Kidney (tissue), 13 donors: ENCODE measurements at regions not wholly inside any gene's neighbourhood (a gene's known extent, or its start where the extent isn't known, plus 50 kb on each side); places are given as distances from the start of the nearest gene placed in this dataset.

Experiments used
- DNase-seq, 5 donors: peaks; one replicate each; pipeline ENCODE4 v3.0.0-alpha.2; 2013 to 2020
- FAIRE-seq: peaks from 2 replicates; lab custom pipeline; 2012; peaks lifted over from hg19 to GRCh38; lab: Jason Lieb, UNC
- H3K27ac ChIP-seq, 2 donors: one replicate each; pipeline ENCODE4 v1.7.0; 2013; ENCODE audit warnings: low read depth in 2 of 2, low read length in 2 of 2, inconsistent platforms in 1 of 2
- H3K27me3 ChIP-seq: one replicate; pipeline ENCODE4 v1.7.1; 2013; ENCODE audit warnings: low read length, inconsistent platforms; ENCODE audit not compliant: control insufficient read depth, insufficient read depth
- H3K36me3 ChIP-seq, 3 donors: one replicate each; pipeline versions ENCODE4 v1.7.0 to v1.7.1; 2013; ENCODE audit warnings: low read length in 3 of 3, control low read depth in 1 of 3, inconsistent platforms in 1 of 3; ENCODE audit not compliant: insufficient read depth in 3 of 3, control insufficient read depth in 2 of 3
- H3K4me1 ChIP-seq, 3 donors: one replicate each; pipeline versions ENCODE4 v1.7.0 to v1.7.1; 2013; ENCODE audit warnings: low read length in 3 of 3, inconsistent platforms in 1 of 3, low read depth in 1 of 3; ENCODE audit not compliant: control insufficient read depth in 2 of 3, insufficient read depth in 2 of 3
- H3K4me3 ChIP-seq, 3 donors: one replicate each; pipeline versions ENCODE4 v1.7.0 to v1.8.1; 2013; ENCODE audit warnings: low read length in 3 of 3, control low read depth in 1 of 3, inconsistent platforms in 1 of 3
- H3K9ac ChIP-seq, 3 donors: one replicate each; pipeline versions ENCODE4 v1.7.0 to v1.7.1; 2013; ENCODE audit warnings: low read length in 3 of 3, control low read depth in 1 of 3, inconsistent platforms in 1 of 3
- H3K9me3 ChIP-seq, 3 donors: one replicate each; pipeline versions ENCODE4 v1.7.0 to v1.7.1; 2013; ENCODE audit warnings: low read length in 3 of 3, control low read depth in 1 of 3, inconsistent platforms in 1 of 3; ENCODE audit not compliant: control insufficient read depth in 2 of 3, insufficient read depth in 1 of 3
- intact Hi-C: fragments of 100-400 bp; cut with DNase I; formaldehyde crosslinking; loops from one replicate; pipeline ENCODE4 v1.11.1; 2022
- TF ChIP-seq, protein P1 (sequence below): IDR thresholded peaks from 3 replicates; pipeline ENCODE4 v1.5.1; 2012; ENCODE audit warnings: mild to moderate bottlenecking, moderate library complexity, borderline replicate concordance; ENCODE audit not compliant: insufficient read depth; ENCODE audit errors: extremely low read depth
- donor health status: control.
- donor health status: control.
- donor health status: control.
- donor health status: control.
- donor health status: control.
- donor health status: DM: yes; HTN: yes; CAD: no.
- donor health status: Normal renal cell carcinoma (clear cell type).

- Histone ChIP-seq H3K9me3 (no peaks in the 10 kb centered on the region), H3K27ac (no peak overlapping the region), H3K4me3 (no peak overlapping the region), H3K9ac (no peak overlapping the region), H3K4me1 (no peaks in the 10 kb centered on the region), H3K36me3 (no peaks in the 10 kb centered on the region), H3K27me3 (no peaks in the 10 kb centered on the region)
- TF ChIP-seq, protein P1, sequence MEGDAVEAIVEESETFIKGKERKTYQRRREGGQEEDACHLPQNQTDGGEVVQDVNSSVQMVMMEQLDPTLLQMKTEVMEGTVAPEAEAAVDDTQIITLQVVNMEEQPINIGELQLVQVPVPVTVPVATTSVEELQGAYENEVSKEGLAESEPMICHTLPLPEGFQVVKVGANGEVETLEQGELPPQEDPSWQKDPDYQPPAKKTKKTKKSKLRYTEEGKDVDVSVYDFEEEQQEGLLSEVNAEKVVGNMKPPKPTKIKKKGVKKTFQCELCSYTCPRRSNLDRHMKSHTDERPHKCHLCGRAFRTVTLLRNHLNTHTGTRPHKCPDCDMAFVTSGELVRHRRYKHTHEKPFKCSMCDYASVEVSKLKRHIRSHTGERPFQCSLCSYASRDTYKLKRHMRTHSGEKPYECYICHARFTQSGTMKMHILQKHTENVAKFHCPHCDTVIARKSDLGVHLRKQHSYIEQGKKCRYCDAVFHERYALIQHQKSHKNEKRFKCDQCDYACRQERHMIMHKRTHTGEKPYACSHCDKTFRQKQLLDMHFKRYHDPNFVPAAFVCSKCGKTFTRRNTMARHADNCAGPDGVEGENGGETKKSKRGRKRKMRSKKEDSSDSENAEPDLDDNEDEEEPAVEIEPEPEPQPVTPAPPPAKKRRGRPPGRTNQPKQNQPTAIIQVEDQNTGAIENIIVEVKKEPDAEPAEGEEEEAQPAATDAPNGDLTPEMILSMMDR, result no peak
- intact Hi-C loops, result no loop called here
- DNase-seq (no peak), FAIRE-seq (no peak)
Observed at GRCh38 chr1:101153692-101154091, 83.1 kb upstream of the S1PR1 start.

GRCh38 chr1:101152633-101153032, 84.2 kb upstream of the S1PR1 start:
- Histone ChIP-seq H3K4me1 (no peaks in the 10 kb centered on the region), H3K27ac (no peak overlapping the region), H3K9me3 (no peaks in the 10 kb centered on the region), H3K27me3 (no peaks in the 10 kb centered on the region), H3K9ac (no peak overlapping the region), H3K36me3 (no peaks in the 10 kb centered on the region), H3K4me3 (no peak overlapping the region)
- TF ChIP-seq, protein P1, result no peak
- FAIRE-seq (no peak), DNase-seq (no peak)
- intact Hi-C loops, result no loop called here

- H3K27me3 ChIP-seq, result no peaks in the 10 kb centered on the region
- H3K9ac ChIP-seq, result no peak overlapping the region
- H3K27ac ChIP-seq, result no peak overlapping the region
- no peak for DNase-seq
- TF ChIP-seq, protein P1, result no peak
- no peaks in the 10 kb centered on the region for H3K4me1 ChIP-seq
- H3K36me3 ChIP-seq, result no peaks in the 10 kb centered on the region
- intact Hi-C loops, result no loop called here
- no peak overlapping the region for H3K4me3 ChIP-seq
- no peak for FAIRE-seq
- no peaks in the 10 kb centered on the region for H3K9me3 ChIP-seq
Observed at GRCh38 chr1:101151286-101151685, 85.5 kb upstream of the S1PR1 start.

- Histone ChIP-seq H3K27me3 (no peaks in the 10 kb centered on the region), H3K27ac (no peak overlapping the region), H3K9me3 (no peaks in the 10 kb centered on the region), H3K9ac (no peak overlapping the region), H3K4me1 (no peaks in the 10 kb centered on the region), H3K36me3 (no peaks in the 10 kb centered on the region), H3K4me3 (no peak overlapping the region)
- FAIRE-seq (no peak), DNase-seq (no peak)
- intact Hi-C loops, result no loop called here
- TF ChIP-seq, protein P1, result no peak
Observed at GRCh38 chr1:101150670-101151069, 86.1 kb upstream of the S1PR1 start.
